SH-SY5Y (cell line): ENCODE measurements at regions not wholly inside any gene's neighbourhood (a gene's known extent, or its start where the extent isn't known, plus 50 kb on each side); places are given as distances from the start of the nearest gene placed in this dataset.

Source experiments
- GATA2 ChIP-seq: IDR thresholded peaks from 2 replicates; pipeline ENCODE4 v1.6.1; 2011; ENCODE audit warnings: mild to moderate bottlenecking, low read depth, low read length
- GATA3 ChIP-seq: IDR thresholded peaks from 2 replicates; pipeline ENCODE4 v1.6.1; 2011; ENCODE audit warnings: low read depth, mild to moderate bottlenecking, low read length, moderate library complexity

GRCh38 chr12:124371970-124372555 lies 77.2 kb downstream of the RFLNA start:
- no peak for TF ChIP-seq GATA2
- no peak for TF ChIP-seq GATA3
